ENCODE measurements at regions not wholly inside any gene's neighbourhood (a gene's known extent, or its start where the extent isn't known, plus 50 kb on each side); places are given as distances from the start of the nearest gene placed in this dataset.

DNA sequence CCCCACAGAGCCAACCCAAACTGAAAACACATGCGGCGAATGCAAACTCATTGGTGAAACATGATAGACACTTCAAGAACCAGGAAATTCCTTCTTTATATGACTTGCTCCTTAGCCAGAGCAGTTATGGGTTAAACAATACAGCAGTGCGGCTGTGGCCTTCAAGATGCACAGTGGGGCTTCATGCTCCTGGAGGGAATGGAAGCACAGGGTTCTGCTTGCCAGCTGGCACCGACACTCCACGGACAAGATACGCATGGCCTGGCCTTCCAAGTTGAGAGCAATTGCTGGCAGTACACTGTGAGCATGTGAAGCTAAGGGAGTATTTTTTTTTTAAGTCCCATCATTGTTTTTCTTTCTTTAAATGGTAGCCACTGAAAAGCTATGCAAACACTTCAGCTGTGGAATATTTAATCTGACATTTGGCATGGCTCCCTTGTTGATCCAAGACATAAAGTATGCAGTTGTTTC lies 451.6 kb upstream of the CD180 start:
- Histone ChIP-seq H2BK12ac (ENCODE audit: insufficient read length, low read depth, low read length) (no peak overlapping the region), H3T11ph (ENCODE audit: low read length) (no peak overlapping the region), H4K8ac (replicated peaks; ENCODE audit: insufficient read length, low read depth, low read length) (no peak overlapping the region), H3K56ac (ENCODE audit: insufficient read length, low read depth, low read length) (no peak overlapping the region), H3K4me2 (ENCODE audit: insufficient read depth, insufficient read length, low read length) (no peak overlapping the region), H2AFZ (ENCODE audit: low read length) (no peak overlapping the region), H3K18ac (ENCODE audit: insufficient read length, low read depth, low read length) (no peak overlapping the region), H3K23me2 (ENCODE audit: insufficient read length, low read depth, low read length, poor library complexity, severe bottlenecking) (no peaks in the 10 kb centered on the region), H2BK15ac (ENCODE audit: low read depth, low read length) (no peak overlapping the region), H3K4me1 (ENCODE audit: insufficient read depth, low read length) (no peaks in the 10 kb centered on the region), H3K27ac (ENCODE audit: insufficient read length, low read depth, low read length) (no peak overlapping the region), H3K79me2 (ENCODE audit: insufficient read depth, low read length) (no peaks in the 10 kb centered on the region), H2BK120ac (ENCODE audit: low read depth, low read length, poor library complexity, severe bottlenecking) (no peak overlapping the region), H4K91ac (ENCODE audit: insufficient read length, low read depth, low read length) (no peak overlapping the region), H2AK5ac (ENCODE audit: insufficient read length, low read length) (no peak overlapping the region), H2BK5ac (ENCODE audit: insufficient read length, low read length) (no peak overlapping the region), H3K9ac (ENCODE audit: extremely low read depth, insufficient read length, low read length) (no peak overlapping the region), H4K20me1 (ENCODE audit: control insufficient read depth, insufficient read depth, insufficient read length) (no peaks in the 10 kb centered on the region), H3K9me3 (ENCODE audit: control insufficient read depth, low read depth, low read length) (peaks cover 6% of the 10 kb centered on the region), H3K79me1 (ENCODE audit: insufficient read depth, low read depth, low read length, poor library complexity, severe bottlenecking) (no peaks in the 10 kb centered on the region), H2BK20ac (ENCODE audit: low read depth, low read length, poor library complexity, severe bottlenecking) (no peak overlapping the region), H3K23ac (ENCODE audit: insufficient read length, low read depth, low read length) (no peak overlapping the region), H3K14ac (ENCODE audit: insufficient read depth, low read length) (no peak overlapping the region), H3K4ac (ENCODE audit: low read depth, low read length) (no peak overlapping the region), H4K5ac (ENCODE audit: insufficient read length, low read depth, low read length) (no peak overlapping the region), H3K27me3 (ENCODE audit: insufficient read depth, low read length) (no peaks in the 10 kb centered on the region)
- DNase-seq = no peak
- peaks cover 8 to 9% of the 10 kb centered on the region in 2 experiments; a peak in 4 of 5 replicates for H3K9me3 Mint-ChIP-seq
- no peak overlapping the region for H3K27ac Mint-ChIP-seq
- H3K4me3 Mint-ChIP-seq = no peak overlapping the region
- TF ChIP-seq, protein P1, sequence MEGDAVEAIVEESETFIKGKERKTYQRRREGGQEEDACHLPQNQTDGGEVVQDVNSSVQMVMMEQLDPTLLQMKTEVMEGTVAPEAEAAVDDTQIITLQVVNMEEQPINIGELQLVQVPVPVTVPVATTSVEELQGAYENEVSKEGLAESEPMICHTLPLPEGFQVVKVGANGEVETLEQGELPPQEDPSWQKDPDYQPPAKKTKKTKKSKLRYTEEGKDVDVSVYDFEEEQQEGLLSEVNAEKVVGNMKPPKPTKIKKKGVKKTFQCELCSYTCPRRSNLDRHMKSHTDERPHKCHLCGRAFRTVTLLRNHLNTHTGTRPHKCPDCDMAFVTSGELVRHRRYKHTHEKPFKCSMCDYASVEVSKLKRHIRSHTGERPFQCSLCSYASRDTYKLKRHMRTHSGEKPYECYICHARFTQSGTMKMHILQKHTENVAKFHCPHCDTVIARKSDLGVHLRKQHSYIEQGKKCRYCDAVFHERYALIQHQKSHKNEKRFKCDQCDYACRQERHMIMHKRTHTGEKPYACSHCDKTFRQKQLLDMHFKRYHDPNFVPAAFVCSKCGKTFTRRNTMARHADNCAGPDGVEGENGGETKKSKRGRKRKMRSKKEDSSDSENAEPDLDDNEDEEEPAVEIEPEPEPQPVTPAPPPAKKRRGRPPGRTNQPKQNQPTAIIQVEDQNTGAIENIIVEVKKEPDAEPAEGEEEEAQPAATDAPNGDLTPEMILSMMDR (conservative IDR thresholded peaks at IDR 0.05) = no peak
- peaks cover 3 to 10% of the 10 kb centered on the region in 2 experiments; a peak in 3 of 4 replicates for H3K4me1 Mint-ChIP-seq
- no CpG with 5 or more reads among the region's 6 CpGs for WGBS (ENCODE audit: extremely low coverage, insufficient read length, low lambda C conversion rate)
- peaks cover 0 to 12% (median 0%) of the 10 kb centered on the region in 3 experiments; a peak in 2 of 7 replicates for H3K36me3 Mint-ChIP-seq (ENCODE audit: insufficient read depth in 1 of 3, low read depth in 3 of 3)
- H3K27me3 Mint-ChIP-seq (ENCODE audit: low read depth) = no peaks in the 10 kb centered on the region
